Neutrophil (primary cell): ENCODE measurements at regions not wholly inside any gene's neighbourhood (a gene's known extent, or its start where the extent isn't known, plus 50 kb on each side); places are given as distances from the start of the nearest gene placed in this dataset.
"Not testable (repeated sequence)": the region's sequence is repeated elsewhere in the genome, so short reads cannot be mapped to it uniquely, and the experiment has no call there.

Source experiments
- H3K27ac ChIP-seq: fragments of 200-600 bp; sonication (generic); 2 replicates; pipeline ENCODE4 v1.5.1; 2016; ENCODE audit warnings: mild to moderate bottlenecking, moderate library complexity
- H3K27me3 ChIP-seq: fragments of 200-600 bp; sonication (generic); 2 replicates; pipeline ENCODE4 v1.6.0; 2016; ENCODE audit warnings: mild to moderate bottlenecking
- H3K36me3 ChIP-seq: fragments of 200-600 bp; sonication (generic); 2 replicates; pipeline ENCODE4 v1.5.1; 2017
- H3K4me1 ChIP-seq, 2 experiments: fragments of 200-600 bp in 1 of 2; sonication (generic) in 1 of 2; 1 replicate in 1 of 2; 2 replicates in 1 of 2; pipeline versions ENCODE4 v1.5.1 to v1.6.1; 2013 to 2016; ENCODE audit warnings: low read depth in 1 of 2, low read length in 1 of 2, mild to moderate bottlenecking in 1 of 2, moderate library complexity in 1 of 2; ENCODE audit not compliant: control insufficient read depth in 1 of 2, insufficient read depth in 1 of 2
- H3K4me3 ChIP-seq, 2 experiments: fragments of 200-600 bp in 1 of 2; sonication (generic) in 1 of 2; 1 replicate in 1 of 2; 2 replicates in 1 of 2; pipeline ENCODE4 v1.5.1; 2013 to 2016; ENCODE audit warnings: low read depth in 1 of 2, low read length in 1 of 2, mild to moderate bottlenecking in 1 of 2, moderate library complexity in 1 of 2
- H3K9me3 ChIP-seq: fragments of 200-600 bp; sonication (generic); 2 replicates; pipeline ENCODE4 v1.5.1; 2016
- TF ChIP-seq, protein P1 (sequence below): fragments of 200-600 bp; sonication (generic); IDR thresholded peaks from 2 replicates; pipeline ENCODE4 v1.5.1; 2016; ENCODE audit warnings: antibody characterized with exemption

DNA sequence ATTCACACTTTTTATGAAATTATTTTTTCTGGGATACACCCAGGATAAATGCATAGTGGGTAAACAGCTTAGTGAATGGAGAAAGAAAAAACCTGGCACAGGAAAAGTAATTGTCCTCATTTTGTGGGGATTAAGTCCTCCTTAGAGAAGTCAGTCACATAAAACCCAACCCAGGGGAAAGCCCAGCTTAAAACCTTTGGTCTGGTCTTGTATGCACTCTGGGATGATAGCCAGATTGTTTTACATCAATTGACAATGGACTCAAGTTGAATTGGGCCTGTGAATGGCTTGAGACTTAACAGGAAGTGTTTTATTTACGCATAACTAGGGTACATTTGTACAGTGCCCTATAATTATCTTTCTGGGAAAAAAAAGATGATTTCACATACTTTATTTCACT lies 561.3 kb upstream of the GRIA3 start:
- TF ChIP-seq, protein P1, sequence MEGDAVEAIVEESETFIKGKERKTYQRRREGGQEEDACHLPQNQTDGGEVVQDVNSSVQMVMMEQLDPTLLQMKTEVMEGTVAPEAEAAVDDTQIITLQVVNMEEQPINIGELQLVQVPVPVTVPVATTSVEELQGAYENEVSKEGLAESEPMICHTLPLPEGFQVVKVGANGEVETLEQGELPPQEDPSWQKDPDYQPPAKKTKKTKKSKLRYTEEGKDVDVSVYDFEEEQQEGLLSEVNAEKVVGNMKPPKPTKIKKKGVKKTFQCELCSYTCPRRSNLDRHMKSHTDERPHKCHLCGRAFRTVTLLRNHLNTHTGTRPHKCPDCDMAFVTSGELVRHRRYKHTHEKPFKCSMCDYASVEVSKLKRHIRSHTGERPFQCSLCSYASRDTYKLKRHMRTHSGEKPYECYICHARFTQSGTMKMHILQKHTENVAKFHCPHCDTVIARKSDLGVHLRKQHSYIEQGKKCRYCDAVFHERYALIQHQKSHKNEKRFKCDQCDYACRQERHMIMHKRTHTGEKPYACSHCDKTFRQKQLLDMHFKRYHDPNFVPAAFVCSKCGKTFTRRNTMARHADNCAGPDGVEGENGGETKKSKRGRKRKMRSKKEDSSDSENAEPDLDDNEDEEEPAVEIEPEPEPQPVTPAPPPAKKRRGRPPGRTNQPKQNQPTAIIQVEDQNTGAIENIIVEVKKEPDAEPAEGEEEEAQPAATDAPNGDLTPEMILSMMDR, result no peak
- Histone ChIP-seq H3K4me3 (no peak overlapping the region), H3K36me3 (no peaks in the 10 kb centered on the region), H3K27me3 (no peaks in the 10 kb centered on the region), H3K4me1 (no peaks in the 10 kb centered on the region), H3K27ac (no peak overlapping the region), H3K9me3 (no peaks in the 10 kb centered on the region)

DNA sequence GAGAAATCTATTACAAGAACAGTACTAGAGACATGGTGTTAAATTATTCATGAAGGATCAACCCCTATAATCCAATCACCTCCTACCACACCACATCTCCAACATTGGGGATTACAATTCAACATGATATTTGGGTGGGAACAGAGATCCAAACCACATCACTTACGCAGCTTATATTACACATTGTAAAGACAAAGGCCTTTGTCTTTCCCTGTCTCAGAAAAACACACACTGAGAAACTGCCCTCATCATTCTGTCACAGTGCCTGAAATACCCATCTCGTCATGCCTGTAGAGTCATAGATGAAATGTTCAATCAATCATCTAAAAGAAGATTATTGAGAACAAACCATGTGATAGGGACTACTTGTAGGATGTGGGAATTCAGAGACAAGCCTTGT lies 558.8 kb upstream of the GRIA3 start:
- no peak overlapping the region for H3K4me3 ChIP-seq
- no peak overlapping the region for H3K27ac ChIP-seq
- H3K4me1 ChIP-seq, result no peaks in the 10 kb centered on the region
- H3K36me3 ChIP-seq, result no peaks in the 10 kb centered on the region
- H3K9me3 ChIP-seq, result no peaks in the 10 kb centered on the region
- TF ChIP-seq, protein P1, result no peak
- H3K27me3 ChIP-seq, result no peaks in the 10 kb centered on the region

DNA sequence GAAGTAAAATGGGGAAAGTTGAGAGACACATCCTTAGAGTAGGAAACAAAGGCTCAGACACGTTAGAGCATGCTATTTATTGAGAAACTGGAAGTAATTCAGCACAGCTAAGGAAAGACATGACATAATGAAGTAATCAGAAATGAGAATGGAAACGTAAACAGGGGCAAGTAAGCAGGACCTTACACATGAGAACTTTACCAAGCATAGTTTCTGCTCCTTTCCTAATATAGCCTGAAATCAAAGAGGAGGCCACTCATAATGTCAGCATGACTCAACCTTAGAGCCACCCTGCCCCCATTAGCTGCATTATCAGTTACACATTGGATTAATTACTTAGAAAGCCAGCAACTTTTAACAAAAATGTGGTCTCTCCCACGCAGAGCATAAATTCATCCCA lies 558.3 kb upstream of the GRIA3 start:
- TF ChIP-seq, protein P1, result no peak
- Histone ChIP-seq H3K9me3 (no peaks in the 10 kb centered on the region), H3K36me3 (no peaks in the 10 kb centered on the region), H3K27me3 (no peaks in the 10 kb centered on the region), H3K27ac (no peak overlapping the region), H3K4me1 (no peaks in the 10 kb centered on the region), H3K4me3 (no peak overlapping the region)

DNA sequence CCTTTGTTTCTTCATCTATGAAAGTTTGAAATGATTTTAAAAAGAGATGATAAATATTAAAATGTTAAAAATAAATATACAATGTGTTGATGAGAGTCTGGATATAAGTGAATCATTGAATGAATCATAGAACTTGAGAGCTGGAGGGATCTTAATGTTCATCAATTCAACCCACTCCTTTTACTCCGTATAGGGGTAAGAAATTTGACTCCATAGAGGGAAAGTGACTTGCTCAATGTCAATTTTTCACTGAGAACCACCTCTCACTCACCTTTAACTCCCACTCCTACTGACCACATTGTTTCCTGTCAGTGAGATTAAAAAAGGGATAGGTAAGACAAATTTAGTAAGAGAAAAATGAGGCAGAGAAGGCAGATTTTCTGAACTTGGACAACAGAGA lies 557.2 kb upstream of the GRIA3 start:
- Histone ChIP-seq H3K4me3 (no peak overlapping the region), H3K9me3 (no peaks in the 10 kb centered on the region), H3K4me1 (no peaks in the 10 kb centered on the region), H3K36me3 (no peaks in the 10 kb centered on the region), H3K27ac (no peak overlapping the region), H3K27me3 (no peaks in the 10 kb centered on the region)
- TF ChIP-seq, protein P1, result no peak

DNA sequence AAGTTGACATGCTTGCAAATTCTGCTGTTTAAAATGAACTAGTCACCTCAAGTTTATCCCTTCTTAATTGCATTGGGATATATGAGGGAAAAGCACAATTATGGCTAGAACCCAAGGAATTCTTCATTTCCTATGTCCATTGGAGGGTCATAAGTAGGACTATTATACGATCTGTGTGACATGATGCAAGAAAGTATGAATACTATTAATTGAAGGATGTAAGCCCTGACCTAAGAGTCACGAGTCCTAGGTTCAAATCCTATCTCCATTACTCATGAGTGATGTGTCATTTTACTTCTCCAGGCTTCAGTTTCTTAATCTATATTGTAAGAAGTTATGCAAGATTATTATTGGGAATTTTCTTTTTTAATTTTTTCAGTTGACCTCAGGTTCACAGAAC lies 542.9 kb upstream of the GRIA3 start:
- no peaks in the 10 kb centered on the region for H3K36me3 ChIP-seq
- H3K27me3 ChIP-seq, result no peaks in the 10 kb centered on the region
- H3K4me3 ChIP-seq, result no peak overlapping the region
- no peak overlapping the region for H3K27ac ChIP-seq
- H3K4me1 ChIP-seq, result no peaks in the 10 kb centered on the region
- TF ChIP-seq, protein P1, result no peak
- no peaks in the 10 kb centered on the region for H3K9me3 ChIP-seq

DNA sequence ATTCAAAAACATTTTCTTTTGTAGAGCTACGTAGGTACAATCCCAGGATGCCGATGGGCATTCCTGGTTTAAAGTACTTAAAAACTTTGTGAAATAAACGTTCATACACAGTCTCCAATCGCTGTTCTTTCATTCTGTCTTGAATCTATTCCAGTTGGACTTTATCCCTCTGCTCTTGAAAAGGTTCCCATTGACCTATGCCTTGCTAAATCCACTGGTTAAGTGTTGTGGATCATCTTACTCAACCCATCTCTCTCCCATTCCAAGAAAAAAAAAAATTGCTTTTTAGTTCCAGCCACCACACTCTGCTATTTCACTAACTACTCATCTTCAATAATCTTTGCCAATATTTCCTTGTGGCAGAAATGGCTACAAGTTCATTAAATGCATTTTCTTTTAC lies 542.3 kb upstream of the GRIA3 start:
- TF ChIP-seq, protein P1, result no peak
- no peaks in the 10 kb centered on the region for H3K27me3 ChIP-seq
- H3K4me3 ChIP-seq, result no peak overlapping the region
- no peaks in the 10 kb centered on the region for H3K4me1 ChIP-seq
- H3K9me3 ChIP-seq, result no peaks in the 10 kb centered on the region
- no peaks in the 10 kb centered on the region for H3K36me3 ChIP-seq
- no peak overlapping the region for H3K27ac ChIP-seq

DNA sequence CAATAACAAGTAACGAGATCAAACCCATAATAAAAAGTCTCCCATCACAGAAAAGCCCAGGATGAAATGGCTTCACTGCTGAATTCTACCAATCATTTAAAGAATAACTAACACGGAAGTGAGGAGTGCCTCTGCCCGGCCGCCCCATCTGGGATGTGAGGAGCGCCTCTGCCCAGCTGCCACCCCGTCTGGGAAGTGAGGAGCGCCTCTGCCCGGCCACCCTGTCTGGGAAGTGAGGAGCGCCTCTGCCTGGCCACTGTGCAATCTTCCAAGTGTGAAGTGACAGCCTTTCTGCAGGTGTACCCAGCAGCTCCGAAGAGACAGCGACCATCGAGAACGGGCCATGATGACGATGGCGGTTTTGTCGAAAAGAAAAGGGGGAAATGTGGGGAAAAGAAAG lies 528.8 kb upstream of the GRIA3 start:
- not testable (repeated sequence) for H3K27ac ChIP-seq, H3K9me3 ChIP-seq, H3K27me3 ChIP-seq, H3K4me1 ChIP-seq, H3K4me3 ChIP-seq, H3K36me3 ChIP-seq
